ENCODE measurements at regions not wholly inside any gene's neighbourhood (a gene's known extent, or its start where the extent isn't known, plus 50 kb on each side); places are given as distances from the start of the nearest gene placed in this dataset.
"Not testable (repeated sequence)": the region's sequence is repeated elsewhere in the genome, so short reads cannot be mapped to it uniquely, and the experiment has no call there.

DNA sequence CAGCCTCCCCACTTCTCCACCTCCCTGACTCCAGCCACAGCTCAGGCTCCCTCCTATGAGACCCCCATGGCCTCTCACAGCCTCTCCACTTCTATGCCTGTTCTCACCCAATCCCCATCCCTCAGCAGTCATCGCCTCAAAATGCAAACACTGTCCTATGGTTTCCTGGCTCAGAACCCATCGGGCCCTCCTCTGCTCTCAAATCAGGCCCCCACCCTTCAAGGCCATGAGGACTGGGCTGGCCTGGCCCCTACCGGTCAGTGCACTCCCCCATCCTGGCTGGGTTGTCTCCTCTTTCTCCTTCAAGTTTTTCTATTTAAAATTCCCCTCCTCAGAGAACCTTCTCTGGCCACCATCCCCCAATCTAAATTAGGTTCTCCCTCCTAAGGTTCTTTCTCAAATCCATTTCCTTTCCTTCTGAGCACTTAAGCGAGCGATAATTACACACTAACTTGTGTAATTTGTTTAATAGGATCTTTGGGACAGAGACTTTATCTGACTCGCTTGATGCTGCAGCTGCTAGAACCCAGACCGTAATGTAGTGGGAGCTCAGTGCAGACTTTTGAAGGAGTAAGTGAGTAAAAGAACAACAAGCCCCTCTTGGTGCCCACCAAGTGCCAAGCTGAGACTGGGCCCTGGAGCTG lies 347.2 kb downstream of the MATN1 start:
- Mint-ChIP-seq H3K27ac (no peak overlapping the region), H3K4me1 (peaks cover 3% of the 10 kb centered on the region), H3K9me3 (no peaks in the 10 kb centered on the region), H3K27me3 (peaks cover 6% of the 10 kb centered on the region), H3K4me3 (no peak overlapping the region), H3K36me3 (no peaks in the 10 kb centered on the region)

DNA sequence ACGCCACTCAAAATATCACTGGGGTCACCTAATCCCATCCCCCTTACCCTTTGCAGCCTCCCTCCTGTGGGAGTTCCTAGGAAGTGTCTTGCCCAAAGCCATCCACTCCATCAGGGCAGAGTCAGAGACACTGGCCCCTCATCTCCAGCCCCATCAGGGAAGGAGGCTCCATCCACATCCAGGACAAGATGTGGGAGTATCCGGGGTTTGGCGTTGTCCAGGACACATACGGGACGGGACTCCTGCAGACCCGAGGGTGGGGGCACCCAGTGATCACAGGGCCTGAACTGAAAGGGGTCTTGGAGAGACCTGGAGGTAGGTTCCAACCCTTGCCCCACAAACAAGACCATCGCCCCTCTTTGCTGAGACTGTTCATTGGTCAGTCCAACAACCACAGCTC lies 348.2 kb downstream of the MATN1 start:
- Mint-ChIP-seq H3K4me3 (no peak overlapping the region), H3K27me3 (peaks cover 6% of the 10 kb centered on the region), H3K36me3 (no peaks in the 10 kb centered on the region)

DNA sequence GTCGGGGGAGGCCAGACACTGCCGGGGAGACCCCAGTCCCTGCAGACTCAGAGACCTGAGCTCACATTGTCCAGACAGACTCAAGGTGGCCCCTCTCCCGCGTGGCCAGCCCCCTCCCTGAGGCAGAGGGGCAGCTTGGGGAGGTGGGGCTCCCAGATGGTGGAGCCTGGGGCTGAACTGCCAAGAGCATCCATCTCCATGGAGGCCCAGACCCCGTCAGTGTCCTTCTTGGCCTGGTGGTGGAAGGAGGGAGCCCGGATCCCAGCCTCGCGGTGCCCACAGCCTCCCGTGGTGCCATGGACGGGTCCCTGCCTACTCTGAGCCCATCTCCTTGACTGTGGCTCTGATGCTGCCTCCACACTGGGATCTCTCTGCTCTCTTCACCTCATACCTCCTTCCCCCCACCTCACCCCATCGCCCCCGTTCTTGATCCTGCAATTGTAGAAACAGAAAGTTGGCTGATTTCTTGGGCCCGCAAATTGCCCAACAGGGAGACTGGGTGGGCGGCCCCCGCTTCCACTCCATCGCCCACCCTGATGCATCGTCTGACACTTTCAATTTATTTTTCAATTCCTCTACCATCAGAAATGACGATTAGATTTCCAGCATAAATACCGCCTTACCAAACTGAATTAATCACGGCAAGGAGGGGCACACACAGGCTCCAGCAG lies 348.9 kb downstream of the MATN1 start:
- Mint-ChIP-seq H3K36me3 (no peaks in the 10 kb centered on the region), H3K27me3 (peaks cover 6% of the 10 kb centered on the region), H3K9me3 (no peaks in the 10 kb centered on the region), H3K27ac (no peak overlapping the region), H3K4me1 (no peaks in the 10 kb centered on the region), H3K4me3 (no peak overlapping the region)

More for the DNA sequence above, 348.2 kb downstream of the MATN1 start:
- Mint-ChIP-seq H3K9me3 (no peaks in the 10 kb centered on the region), H3K27ac (no peak overlapping the region), H3K4me1 (no peaks in the 10 kb centered on the region)

DNA sequence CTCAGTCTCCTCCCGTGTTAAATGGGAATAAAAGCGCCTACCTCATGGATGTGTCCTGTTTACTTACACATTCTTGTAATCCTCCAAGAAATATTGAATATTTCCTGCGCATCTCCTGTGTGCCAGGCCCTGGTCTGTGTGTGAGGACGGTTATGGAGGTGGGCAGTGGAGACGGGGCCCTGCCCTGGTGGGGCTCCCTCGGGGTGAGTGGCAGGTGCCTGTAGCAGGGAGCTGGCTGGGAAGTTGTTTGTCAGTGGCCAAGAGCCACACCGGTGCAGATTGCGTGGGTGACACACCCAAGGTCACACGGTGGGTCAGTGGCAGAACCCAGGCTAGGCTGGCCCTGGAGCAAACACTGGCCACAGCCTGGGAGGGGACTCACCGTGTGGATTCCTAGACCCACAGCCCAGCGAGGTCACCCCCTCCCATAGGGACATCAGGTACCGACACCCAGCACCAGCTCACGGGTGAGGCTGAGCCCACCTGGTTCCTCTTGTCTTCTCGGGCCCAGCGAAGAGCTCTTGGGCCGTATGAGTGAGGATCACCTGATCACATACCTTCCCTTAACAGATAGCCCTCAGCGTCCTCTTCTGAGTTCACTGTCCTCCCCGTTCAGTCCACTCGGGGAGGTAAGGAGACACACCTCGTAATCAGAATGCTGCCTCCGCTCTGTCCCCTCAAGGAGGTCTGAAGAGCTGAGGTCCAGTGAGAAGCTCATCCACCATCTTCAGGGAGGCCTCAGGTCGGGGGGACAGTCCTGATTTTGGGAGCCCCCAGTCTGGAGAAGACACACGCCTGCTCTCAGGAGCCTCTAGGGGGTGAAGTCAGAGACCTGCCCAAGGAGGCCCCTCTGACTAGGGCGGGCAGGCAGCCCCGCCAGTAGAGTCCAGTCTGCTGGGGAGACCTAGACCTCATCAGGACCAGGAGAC lies 349.6 kb downstream of the MATN1 start:
- H3K4me3 Mint-ChIP-seq: no peak overlapping the region
- H3K4me1 Mint-ChIP-seq: no peaks in the 10 kb centered on the region
- H3K27ac Mint-ChIP-seq: no peak overlapping the region
- no peaks in the 10 kb centered on the region for H3K36me3 Mint-ChIP-seq
- no peaks in the 10 kb centered on the region for H3K9me3 Mint-ChIP-seq
- peaks cover 6% of the 10 kb centered on the region for H3K27me3 Mint-ChIP-seq

DNA sequence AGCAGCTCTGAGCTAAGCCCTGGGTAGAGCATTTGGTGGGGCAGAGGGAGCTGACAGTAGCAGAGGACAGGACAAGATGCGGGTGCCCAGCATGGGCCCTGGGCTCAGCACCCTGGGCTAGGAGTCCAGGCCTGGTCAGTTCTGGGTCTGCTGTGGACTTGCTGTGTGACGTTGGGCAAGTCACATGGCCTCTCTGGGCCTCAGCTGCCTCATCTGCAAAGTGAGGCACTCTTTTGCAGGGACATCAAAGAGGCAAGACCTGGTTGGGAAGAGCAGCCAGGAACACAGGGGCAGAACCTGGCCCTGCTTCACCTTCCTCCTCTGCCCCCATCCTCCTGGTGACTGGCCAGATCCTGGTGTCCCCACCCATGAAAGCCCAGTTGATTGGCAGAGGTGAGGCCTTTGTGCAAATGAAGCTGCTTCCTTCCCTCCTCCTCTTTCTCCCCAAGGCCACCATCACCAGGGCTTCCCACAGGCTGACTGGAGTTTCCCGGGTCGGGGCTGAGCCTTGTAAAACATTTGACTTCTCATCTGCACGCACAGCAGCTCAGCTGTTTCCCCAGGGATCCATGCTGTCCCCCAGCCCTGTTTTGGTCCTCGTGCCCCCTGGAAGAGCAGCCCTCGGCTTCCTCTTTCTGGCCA lies 350.5 kb downstream of the MATN1 start:
- Mint-ChIP-seq H3K9me3 (no peaks in the 10 kb centered on the region), H3K27ac (no peak overlapping the region), H3K4me1 (no peaks in the 10 kb centered on the region), H3K4me3 (no peak overlapping the region), H3K36me3 (no peaks in the 10 kb centered on the region), H3K27me3 (peaks cover 6% of the 10 kb centered on the region)

DNA sequence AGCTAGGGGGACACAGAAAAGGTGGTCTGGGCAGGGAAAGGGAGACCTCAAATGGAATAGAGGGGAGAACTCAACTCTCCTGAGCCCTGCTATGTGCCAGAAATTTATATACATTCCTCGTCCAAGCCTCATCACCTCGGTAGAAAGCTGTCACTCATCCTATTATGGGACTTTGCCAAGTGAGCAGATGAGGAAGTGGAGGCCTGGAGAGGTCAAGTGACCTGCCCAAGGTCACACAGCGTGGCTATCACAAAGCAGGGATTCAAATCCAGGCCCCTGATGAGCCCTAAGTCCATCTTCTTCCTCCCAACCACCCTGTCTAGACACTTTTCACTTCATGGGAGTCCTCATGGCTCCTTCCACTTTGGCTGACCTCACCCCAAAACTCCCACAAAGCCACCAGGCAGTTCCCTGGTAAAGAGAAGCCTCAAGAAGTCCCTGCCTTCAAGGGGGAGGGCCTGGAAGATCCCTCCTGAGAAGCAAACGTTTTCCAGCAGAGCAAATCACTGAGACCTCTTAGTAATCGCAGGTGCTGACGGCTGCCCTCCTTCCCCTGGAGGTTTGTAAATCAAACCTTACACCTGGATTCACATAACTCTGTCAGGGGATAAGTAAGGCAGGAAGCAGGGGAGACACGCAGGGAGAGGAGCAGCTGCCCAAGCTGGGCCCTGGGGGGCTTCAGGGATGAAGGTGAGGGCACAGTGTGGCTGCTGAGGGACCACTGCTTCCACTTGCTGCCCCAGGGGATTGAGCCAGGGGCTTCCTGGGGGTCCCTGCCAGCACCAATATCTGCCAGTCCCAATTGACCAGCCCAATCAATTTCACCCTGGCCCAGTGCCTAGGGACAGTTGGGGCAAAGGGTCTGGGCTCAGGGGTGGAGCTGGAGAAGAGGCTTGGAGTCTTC lies 351.2 kb downstream of the MATN1 start:
- Mint-ChIP-seq H3K4me1 (no peaks in the 10 kb centered on the region), H3K27ac (no peak overlapping the region), H3K27me3 (peaks cover 6% of the 10 kb centered on the region), H3K4me3 (no peak overlapping the region), H3K9me3 (no peaks in the 10 kb centered on the region), H3K36me3 (no peaks in the 10 kb centered on the region)

DNA sequence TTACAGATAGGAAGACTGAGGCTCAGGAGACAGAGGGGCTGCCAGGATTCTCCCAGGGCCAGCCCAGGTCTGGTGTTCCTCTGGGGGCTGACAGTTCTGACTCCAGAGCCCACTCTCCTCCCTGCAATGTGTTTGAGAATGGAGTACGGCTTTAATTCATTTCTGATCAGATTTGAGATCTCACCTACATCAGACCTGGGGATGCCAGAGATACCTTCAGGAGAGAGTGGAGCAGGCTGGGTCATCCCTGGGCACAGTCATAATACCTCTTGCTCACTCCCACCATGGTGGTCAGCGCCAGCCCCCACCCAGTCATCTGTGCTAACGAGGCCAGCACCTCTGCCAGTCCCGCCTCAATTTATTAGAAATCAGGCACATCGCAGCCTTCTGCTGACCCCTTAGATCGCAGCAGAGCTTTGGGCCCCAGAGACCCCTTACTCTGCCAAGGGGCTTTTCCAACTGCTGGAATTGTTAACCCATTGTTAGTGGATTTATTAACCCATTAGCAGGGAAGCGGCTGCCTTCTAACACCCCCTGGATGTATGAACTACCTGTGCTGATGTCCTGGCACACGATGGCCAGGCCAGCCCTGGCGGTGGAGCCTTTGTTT lies 352.1 kb downstream of the MATN1 start:
- H3K4me1 Mint-ChIP-seq: no peaks in the 10 kb centered on the region
- no peak overlapping the region for H3K4me3 Mint-ChIP-seq
- H3K27me3 Mint-ChIP-seq: peaks cover 8% of the 10 kb centered on the region
- H3K9me3 Mint-ChIP-seq: no peaks in the 10 kb centered on the region
- no peak overlapping the region for H3K27ac Mint-ChIP-seq
- no peaks in the 10 kb centered on the region for H3K36me3 Mint-ChIP-seq

DNA sequence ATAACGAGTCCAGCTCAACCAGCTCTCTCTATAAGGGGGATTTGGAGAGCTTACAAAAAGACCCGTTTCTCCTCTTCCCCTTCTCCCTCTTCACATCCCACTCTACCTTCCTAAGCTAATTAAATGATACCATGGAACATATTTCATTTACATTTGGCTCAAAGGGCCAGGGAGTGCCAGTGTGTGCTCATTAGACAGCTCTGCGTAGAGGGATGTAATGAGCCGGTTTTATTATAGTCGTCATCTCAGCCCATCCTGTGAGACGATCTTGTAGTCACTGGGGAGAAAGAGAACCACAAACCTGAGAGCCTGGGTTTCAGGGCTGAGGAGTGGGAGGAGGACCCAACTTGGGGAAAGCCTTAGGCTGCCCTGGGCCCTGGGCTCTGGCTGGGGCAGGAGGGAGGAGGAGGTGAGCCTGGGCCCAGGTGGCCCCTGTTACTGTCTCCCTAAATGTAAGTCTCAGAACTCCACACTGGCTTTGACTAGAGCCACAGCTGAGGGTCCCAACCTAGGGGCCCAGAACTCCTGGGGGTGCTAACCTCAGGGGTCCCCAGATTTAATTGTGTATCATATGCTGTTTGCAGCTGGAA lies 354.6 kb downstream of the MATN1 start:
- no peaks in the 10 kb centered on the region for H3K4me1 Mint-ChIP-seq
- H3K27ac Mint-ChIP-seq: no peak overlapping the region
- H3K4me3 Mint-ChIP-seq: no peak overlapping the region
- H3K27me3 Mint-ChIP-seq: peaks cover 8% of the 10 kb centered on the region
- H3K36me3 Mint-ChIP-seq: no peaks in the 10 kb centered on the region
- H3K9me3 Mint-ChIP-seq: no peaks in the 10 kb centered on the region

DNA sequence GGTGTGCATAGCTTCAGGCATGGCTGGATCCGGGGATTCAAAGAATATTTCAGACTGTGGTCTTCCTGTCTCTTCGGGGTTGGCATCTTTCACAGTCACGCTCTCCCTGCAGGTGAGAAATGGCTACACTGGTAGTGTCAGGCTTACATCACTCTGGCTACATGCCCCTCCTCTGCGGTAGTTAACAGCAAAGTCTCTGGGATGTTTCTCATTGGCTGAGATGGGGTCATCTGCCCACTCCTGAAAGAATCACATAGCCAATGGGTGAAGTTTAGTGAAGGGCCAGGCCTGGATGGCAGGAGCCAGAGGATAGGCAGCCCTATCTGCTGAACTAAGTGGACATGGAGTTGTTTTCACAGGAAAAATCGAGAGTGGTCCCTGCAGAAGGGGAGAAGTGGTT lies 356.5 kb downstream of the MATN1 start:
- H3K4me3 Mint-ChIP-seq: no peak overlapping the region
- peaks cover 5% of the 10 kb centered on the region for H3K27me3 Mint-ChIP-seq
- H3K9me3 Mint-ChIP-seq: no peaks in the 10 kb centered on the region
- H3K36me3 Mint-ChIP-seq: no peaks in the 10 kb centered on the region
- no peak overlapping the region for H3K27ac Mint-ChIP-seq
- no peaks in the 10 kb centered on the region for H3K4me1 Mint-ChIP-seq

DNA sequence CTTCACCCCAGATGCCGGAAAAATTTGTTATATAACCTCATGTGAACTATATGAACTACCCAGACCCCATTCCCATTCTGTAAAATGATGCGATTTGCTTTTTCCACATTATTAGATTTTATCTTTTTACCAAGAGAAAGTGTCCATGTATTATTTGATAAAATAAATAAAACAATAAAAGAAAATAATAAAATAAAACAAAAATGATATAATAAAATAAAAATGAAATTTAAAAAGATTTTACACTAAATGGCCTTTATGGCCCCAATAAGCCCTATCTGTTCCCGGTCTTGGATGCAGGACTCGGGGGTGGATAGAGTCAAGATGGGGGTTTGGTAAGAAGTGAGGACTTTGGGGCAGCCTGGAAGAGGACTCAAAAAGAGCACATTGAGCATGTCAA lies 357.2 kb downstream of the MATN1 start:
- no peaks in the 10 kb centered on the region for H3K36me3 Mint-ChIP-seq
- no peaks in the 10 kb centered on the region for H3K9me3 Mint-ChIP-seq
- H3K4me1 Mint-ChIP-seq: no peaks in the 10 kb centered on the region
- no peak overlapping the region for H3K27ac Mint-ChIP-seq
- H3K27me3 Mint-ChIP-seq: peaks cover 5% of the 10 kb centered on the region
- no peak overlapping the region for H3K4me3 Mint-ChIP-seq

DNA sequence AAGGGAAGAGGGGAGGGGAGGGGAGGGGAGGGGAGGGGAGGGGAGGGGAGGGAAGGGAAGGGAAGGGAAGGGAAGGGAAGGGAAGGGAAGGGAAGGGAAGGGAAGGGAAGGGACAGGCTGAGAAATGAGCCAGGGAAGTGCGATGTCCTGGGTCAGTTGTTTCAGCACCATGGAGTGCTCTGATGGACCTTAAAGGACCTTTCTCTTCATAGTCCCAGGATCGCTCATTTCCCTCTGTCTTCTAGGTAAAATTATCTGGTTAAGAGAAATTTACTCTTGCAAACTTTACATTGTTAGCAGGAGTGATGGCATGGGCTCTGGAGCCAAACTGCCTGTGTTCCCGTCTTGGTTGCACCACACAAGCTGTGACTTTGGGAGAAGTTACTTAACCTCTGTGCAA lies 357.8 kb downstream of the MATN1 start:
- peaks cover 5% of the 10 kb centered on the region for H3K27me3 Mint-ChIP-seq
- no peaks in the 10 kb centered on the region for H3K36me3 Mint-ChIP-seq
- H3K9me3 Mint-ChIP-seq: no peaks in the 10 kb centered on the region
- no peak overlapping the region for H3K4me3 Mint-ChIP-seq
- no peak overlapping the region for H3K27ac Mint-ChIP-seq
- H3K4me1 Mint-ChIP-seq: no peaks in the 10 kb centered on the region

DNA sequence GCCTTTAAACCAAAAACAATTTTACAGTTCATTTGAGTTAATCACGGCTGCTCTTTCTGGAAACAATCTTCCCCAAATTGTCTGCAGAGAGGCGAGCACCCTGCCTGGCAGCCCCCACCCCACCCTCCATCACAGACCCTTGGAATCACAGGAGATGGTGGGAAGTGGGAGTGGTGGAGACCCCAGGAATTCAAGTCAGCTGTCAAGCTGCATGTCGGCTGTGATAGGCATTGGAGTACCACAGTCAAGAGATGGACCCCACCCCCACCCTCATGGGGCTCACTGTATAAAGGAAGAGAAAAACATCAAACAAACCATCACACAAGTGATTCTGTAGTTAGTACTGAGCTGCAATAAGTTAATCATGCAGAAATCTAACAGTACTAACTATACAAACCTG lies 360.4 kb downstream of the MATN1 start:
- Mint-ChIP-seq H3K27me3 (peaks cover 8% of the 10 kb centered on the region), H3K4me1 (no peaks in the 10 kb centered on the region), H3K36me3 (no peaks in the 10 kb centered on the region), H3K9me3 (no peaks in the 10 kb centered on the region), H3K4me3 (no peak overlapping the region), H3K27ac (no peak overlapping the region)

DNA sequence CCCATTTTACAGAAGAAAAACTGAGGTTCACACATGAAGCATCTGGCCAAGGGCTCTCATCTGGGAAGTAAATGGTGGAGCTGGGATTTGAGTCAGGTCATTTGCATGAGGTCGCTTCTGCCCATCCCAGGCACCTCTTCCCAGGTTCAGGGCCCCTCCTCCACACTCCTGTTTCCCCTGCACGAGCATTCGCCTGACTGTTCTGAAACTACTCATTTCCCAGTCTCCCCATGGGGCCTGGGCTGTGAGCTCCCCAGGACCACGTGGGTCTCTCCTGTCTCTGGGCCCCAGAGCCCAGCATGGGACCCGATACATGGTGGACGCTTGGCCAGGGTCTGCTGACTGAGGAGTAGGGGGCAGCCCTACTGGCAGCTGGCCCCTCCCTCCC lies 360.8 kb downstream of the MATN1 start:
- peaks cover 8% of the 10 kb centered on the region for H3K27me3 Mint-ChIP-seq
- H3K36me3 Mint-ChIP-seq: no peaks in the 10 kb centered on the region
- H3K9me3 Mint-ChIP-seq: no peaks in the 10 kb centered on the region
- H3K4me3 Mint-ChIP-seq: no peak overlapping the region
- H3K27ac Mint-ChIP-seq: no peak overlapping the region
- no peaks in the 10 kb centered on the region for H3K4me1 Mint-ChIP-seq

DNA sequence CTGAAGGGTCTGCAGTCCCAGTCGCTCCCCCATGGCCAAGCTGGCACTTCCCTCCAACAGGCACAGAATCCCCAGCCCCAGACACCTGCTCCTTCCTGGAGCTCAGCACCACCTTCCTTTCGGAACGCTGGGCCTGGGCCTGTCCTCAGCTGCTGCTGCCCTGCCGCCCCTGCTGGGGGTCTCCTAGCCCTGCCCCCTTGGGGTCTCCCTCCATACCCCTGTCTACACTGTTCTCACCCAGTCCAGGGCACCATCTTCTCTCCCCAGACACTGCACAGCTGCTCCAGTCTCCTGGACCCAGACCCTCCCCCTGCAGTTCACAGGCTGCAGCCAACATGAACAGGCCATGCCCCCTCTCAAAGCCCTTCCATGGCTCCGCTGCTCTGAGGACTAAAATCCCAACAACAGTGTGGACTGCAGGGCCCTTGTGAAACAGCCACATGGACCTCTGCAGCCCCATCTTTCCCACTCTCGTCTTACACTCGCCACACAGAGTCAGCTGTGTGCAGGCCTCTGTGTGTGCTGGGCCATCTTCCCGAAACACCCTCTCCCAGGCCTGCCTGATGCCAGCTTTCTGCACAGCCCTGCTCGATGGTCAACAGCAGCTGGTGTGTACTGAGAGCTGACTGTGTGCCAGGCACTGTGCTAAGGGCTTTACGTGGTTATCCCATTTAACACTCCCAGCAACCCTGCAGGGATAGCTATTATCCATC lies 361.3 kb downstream of the MATN1 start:
- H3K4me1 Mint-ChIP-seq, H3K9me3 Mint-ChIP-seq, H3K27ac Mint-ChIP-seq, H3K36me3 Mint-ChIP-seq, H3K4me3 Mint-ChIP-seq: not testable (repeated sequence)
- peaks cover 10% of the 10 kb centered on the region for H3K27me3 Mint-ChIP-seq
